Tibial artery (tissue), 4 donors: ENCODE measurements at regions not wholly inside any gene's neighbourhood (a gene's known extent, or its start where the extent isn't known, plus 50 kb on each side); places are given as distances from the start of the nearest gene placed in this dataset.

Experiments
- DNase-seq, 2 donors: peaks; one replicate each; pipeline ENCODE4 v3.0.0-alpha.2; 2019
- H3K27ac ChIP-seq, 2 donors: fragments of 200-600 bp; sonication (generic) in 1 of 2; 1 replicate in 1 of 2; 2 replicates in 1 of 2; pipeline ENCODE4 v1.5.1; 2018 to 2019; ENCODE audit warnings: mild to moderate bottlenecking in 1 of 2
- H3K27me3 ChIP-seq, 2 donors: fragments of 200-600 bp; sonication (generic) in 1 of 2; one replicate each; pipeline versions ENCODE4 v1.5.1 to v1.6.0; 2016 to 2019
- H3K36me3 ChIP-seq, 3 donors: fragments of 200-600 bp; sonication (generic) in 2 of 3; one replicate each; pipeline ENCODE4 v1.5.1; 2016 to 2019; ENCODE audit warnings: mild to moderate bottlenecking in 2 of 3
- H3K4me1 ChIP-seq, 4 donors: fragments of 200-600 bp; sonication (generic) in 2 of 4; 1 replicate in 3 of 4; 2 replicates in 1 of 4; pipeline ENCODE4 v1.5.1; 2016 to 2019
- H3K4me3 ChIP-seq, 2 donors: fragments of 200-600 bp; sonication (generic) in 1 of 2; 1 replicate in 1 of 2; 2 replicates in 1 of 2; pipeline ENCODE4 v1.5.1; 2018 to 2019; ENCODE audit warnings: mild to moderate bottlenecking in 2 of 2
- H3K9me3 ChIP-seq, 3 donors: fragments of 200-600 bp; sonication (generic) in 1 of 3; one replicate each; pipeline ENCODE4 v1.5.1; 2016 to 2019
- CTCF ChIP-seq, 2 experiments: fragments of 200-600 bp in 1 of 2; fragments of 450-650 bp in 1 of 2; IDR thresholded peaks; one replicate each; pipeline ENCODE4 v1.5.1; 2017 to 2019; ENCODE audit warnings: antibody characterized with exemption in 2 of 2, mild to moderate bottlenecking in 1 of 2, moderate library complexity in 1 of 2
- intact Hi-C: fragments of 100-400 bp; cut with DNase I; formaldehyde crosslinking; loops from one replicate; pipeline ENCODE4 v1.15.0; 2023; ENCODE audit warnings: low total_unique reads

- Histone ChIP-seq H3K27me3 (no peaks in the 10 kb centered on the region), H3K27ac (no peak overlapping the region), H3K4me3 (no peak overlapping the region), H3K36me3 (no peaks in the 10 kb centered on the region), H3K9me3 (no peaks in the 10 kb centered on the region), H3K4me1 (peaks cover 0 to 16% (median 0%) of the 10 kb centered on the region in 4 donors)
- DNase-seq = no peak
- no peak for TF ChIP-seq CTCF (IDR thresholded peaks at IDR 0.05)
- intact Hi-C loops = no loop called here
Observed at GRCh38 chr10:15455456-15455855, 84.4 kb upstream of the FAM171A1 start.

DNA sequence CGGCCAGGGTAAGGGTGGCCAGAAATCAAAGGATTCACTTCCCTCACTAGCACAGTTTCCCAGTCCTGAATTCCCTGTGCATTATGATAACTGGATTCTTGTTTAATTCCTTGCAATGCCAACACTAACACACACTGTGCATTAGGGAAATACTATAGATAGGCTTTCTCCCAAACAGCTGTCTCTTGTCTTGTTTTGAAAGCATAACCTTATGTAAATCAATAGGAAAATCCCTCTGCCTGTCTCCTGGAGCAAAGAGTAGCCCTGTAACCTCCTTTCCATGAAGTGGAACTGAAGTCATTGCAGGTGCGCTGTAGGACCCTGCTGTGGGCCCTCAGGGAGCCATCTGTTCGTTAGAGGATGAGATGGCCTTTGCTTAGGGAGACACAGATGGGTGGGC, 82.8 kb upstream of the FAM171A1 start:
- TF ChIP-seq CTCF (IDR thresholded peaks at IDR 0.05) = no peak
- Histone ChIP-seq H3K4me1 (peaks cover 0 to 16% (median 0%) of the 10 kb centered on the region in 4 donors), H3K36me3 (no peaks in the 10 kb centered on the region), H3K27me3 (no peaks in the 10 kb centered on the region), H3K9me3 (no peaks in the 10 kb centered on the region), H3K4me3 (no peak overlapping the region), H3K27ac (no peak overlapping the region)
- no peak for DNase-seq
- intact Hi-C loops = no loop called here

GRCh38 chr10:15453457-15453856, 82.4 kb upstream of the FAM171A1 start:
- H3K4me1 ChIP-seq = peaks cover 0 to 16% (median 0%) of the 10 kb centered on the region in 4 donors
- H3K36me3 ChIP-seq = no peaks in the 10 kb centered on the region
- H3K9me3 ChIP-seq = no peaks in the 10 kb centered on the region
- H3K27ac ChIP-seq = no peak overlapping the region
- TF ChIP-seq CTCF (IDR thresholded peaks at IDR 0.05) = no peak
- DNase-seq = no peak
- H3K27me3 ChIP-seq = no peaks in the 10 kb centered on the region
- H3K4me3 ChIP-seq = no peak overlapping the region
- intact Hi-C loops = no loop called here

- intact Hi-C loops = no loop called here
- Histone ChIP-seq H3K9me3 (no peaks in the 10 kb centered on the region), H3K4me3 (no peak overlapping the region), H3K36me3 (no peaks in the 10 kb centered on the region), H3K4me1 (peaks cover 0 to 16% (median 0%) of the 10 kb centered on the region in 4 donors), H3K27me3 (no peaks in the 10 kb centered on the region), H3K27ac (no peak overlapping the region)
- TF ChIP-seq CTCF (IDR thresholded peaks at IDR 0.05) = no peak
- no peak for DNase-seq
Observed at GRCh38 chr10:15452545-15452944, 81.5 kb upstream of the FAM171A1 start.

GRCh38 chr10:15451137-15452094, 80.3 kb upstream of the FAM171A1 start:
- H3K27me3 ChIP-seq = no peaks in the 10 kb centered on the region
- intact Hi-C loops = no loop called here
- no peak overlapping the region for H3K27ac ChIP-seq
- H3K4me1 ChIP-seq = peaks cover 0 to 16% (median 0%) of the 10 kb centered on the region in 4 donors
- TF ChIP-seq CTCF (IDR thresholded peaks at IDR 0.05) = no peak
- no peak for DNase-seq
- H3K9me3 ChIP-seq = no peaks in the 10 kb centered on the region
- H3K36me3 ChIP-seq = no peaks in the 10 kb centered on the region
- no peak overlapping the region for H3K4me3 ChIP-seq
